GM18499 (cell line): ENCODE measurements at regions not wholly inside any gene's neighbourhood (a gene's known extent, or its start where the extent isn't known, plus 50 kb on each side); places are given as distances from the start of the nearest gene placed in this dataset.

Experiments used
- ATAC-seq: cut with Tn5 transposase; IDR thresholded peaks from one replicate; pipeline ENCODE4 v1.9.1; 2021; ENCODE audit warnings: moderate number of reproducible peaks; ENCODE audit not compliant: insufficient read depth, unreplicated experiment

DNA sequence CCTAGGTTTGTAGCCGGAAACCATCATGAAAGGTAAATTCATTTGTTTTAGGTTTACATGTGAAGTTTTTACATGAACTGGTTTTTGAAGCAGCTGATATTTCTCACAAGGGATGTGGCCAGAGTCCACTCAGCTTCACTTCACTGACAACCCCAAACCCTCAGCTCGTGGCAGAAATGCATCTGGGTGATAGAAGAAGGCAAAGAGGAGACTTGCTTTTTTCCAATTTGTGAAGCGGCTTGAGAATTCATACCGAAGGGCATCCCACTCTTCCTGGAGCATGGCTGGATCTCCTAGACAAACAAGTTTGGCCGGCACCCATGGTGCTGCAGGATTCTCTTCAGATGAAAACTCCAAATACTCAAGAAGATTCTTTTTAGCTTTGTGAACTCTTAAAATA lies 392.8 kb upstream of the CNR1 start:
- no peak for ATAC-seq

DNA sequence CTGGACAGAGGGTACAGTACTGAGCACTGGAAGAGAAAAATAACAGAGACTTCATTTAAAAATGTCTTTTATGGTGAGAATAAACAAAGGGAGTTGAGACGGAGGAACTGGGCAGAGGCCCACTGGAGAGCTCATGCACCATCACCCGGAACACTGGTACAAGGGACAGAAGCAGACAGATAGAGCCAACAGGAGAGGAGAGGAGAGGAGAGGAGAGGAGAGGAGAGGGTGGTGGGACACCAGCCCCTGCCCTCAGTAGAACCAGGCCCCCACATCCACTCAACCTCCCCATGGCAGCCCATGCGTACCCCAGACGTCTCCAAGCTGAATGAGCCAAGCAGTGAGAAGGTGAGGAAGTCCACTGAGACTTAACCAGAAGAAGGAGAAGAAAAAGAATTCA lies 390.5 kb upstream of the CNR1 start:
- ATAC-seq: no peak

GRCh38 chr6:88548891-88549505 lies 382.9 kb upstream of the CNR1 start:
- ATAC-seq: no peak

DNA sequence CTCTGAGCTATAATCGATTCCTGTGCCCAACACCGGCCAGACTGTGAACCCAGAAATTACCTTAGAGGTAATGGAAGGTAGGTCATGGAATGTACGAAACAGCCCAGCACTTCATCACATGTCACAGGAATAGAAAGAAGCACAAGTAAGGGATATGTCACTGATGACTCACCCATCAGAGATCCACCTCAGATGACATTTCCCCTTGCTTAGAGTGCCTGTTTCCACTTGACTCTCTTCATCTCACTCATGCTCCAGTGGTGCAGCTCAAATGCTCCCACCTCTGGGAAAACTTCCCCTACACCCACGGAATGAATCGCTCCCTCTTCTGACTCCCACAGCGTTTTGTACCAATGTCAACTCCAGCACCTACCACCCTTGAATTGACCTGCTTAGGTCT lies 381.6 kb upstream of the CNR1 start:
- no peak for ATAC-seq

- ATAC-seq: no peak
Measured at GRCh38 chr6:88545991-88546390, 379.8 kb upstream of the CNR1 start.

DNA sequence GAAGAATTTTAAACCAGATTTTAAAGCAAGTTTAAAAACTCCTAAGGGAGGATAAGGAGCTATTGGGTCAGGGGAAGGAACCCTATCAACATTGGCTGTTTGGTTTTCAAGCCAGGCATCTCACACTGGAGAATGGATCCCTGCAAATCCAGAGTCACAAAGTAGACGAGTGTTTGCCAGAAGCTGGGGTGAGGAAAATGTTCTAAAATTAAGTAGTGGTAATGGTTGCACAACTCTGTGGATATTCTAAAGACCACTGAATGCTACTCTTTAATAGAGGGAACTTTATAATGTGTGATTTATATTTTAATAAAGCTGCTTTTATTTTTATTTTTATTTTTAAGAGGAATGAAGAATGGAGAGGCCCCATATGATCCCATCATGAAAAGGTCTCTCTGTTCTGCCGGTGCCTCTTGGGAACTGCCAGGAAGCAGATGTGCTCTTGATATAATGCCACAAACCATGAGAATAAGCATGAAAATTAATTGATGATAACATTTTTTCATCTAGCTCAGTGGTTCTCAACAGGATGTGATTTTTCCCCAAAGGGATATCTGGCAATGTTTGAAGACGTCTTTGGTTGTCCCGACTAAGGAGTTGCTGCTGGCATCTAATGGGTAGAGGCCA lies 379.0 kb upstream of the CNR1 start:
- ATAC-seq: no peak

- no peak for ATAC-seq
Measured at GRCh38 chr6:88539295-88539764, 373.2 kb upstream of the CNR1 start.

- no peak for ATAC-seq
Measured at GRCh38 chr6:88538840-88539239, 372.7 kb upstream of the CNR1 start.

GRCh38 chr6:88538130-88538706 lies 372.1 kb upstream of the CNR1 start:
- no peak for ATAC-seq

- ATAC-seq: no peak
Measured at GRCh38 chr6:88536071-88536625, 370.0 kb upstream of the CNR1 start.

DNA sequence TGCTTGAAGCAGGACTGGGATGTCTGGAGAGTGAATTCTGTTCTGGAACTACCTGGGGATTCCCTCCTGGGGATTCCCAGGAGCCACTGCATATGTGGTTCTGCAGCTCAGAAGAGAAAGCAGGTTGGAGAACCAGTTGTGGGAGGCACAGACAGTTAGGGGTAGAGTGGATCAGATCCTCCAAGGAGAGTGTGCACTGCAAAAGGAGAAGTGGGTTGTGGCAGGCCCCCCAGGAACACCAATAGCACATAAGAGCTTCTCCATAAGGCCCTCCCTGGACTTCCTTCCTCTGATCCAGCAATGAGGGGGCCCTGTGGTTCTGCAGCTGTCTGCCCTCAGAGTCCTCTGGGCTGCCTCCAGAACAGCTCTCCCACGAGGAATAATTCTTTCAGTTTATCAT lies 369.2 kb upstream of the CNR1 start:
- ATAC-seq: no peak

DNA sequence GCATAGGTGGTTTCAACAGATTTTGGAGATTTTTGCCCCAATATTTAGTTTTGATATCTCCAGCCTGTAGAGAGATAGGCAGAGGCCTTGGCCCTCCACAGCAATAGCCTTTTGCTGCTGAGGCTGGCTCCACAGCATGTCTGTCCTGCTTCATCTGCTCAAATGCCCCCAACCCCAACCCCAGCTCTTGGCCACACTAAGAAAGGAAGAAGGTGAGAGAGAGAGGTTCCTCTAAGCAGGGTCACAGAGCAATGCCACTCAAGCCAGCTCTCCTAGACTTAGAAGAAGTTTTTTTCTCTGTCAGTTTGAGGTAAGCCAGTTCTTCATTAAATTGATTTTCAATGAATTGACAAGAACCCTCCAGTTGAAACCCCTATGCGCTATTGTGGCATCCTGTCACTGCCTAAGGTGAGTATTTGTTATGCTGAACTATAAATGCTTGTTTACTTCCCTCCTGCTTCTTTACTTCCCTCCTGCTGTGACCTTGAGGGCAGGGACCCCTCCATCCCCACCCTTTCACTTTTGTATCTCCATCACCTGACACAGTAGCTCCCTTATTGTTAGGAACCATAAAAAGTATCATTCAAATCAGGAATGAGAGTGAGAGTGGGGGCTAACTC lies 366.2 kb upstream of the CNR1 start:
- ATAC-seq: no peak

- ATAC-seq: no peak
Measured at GRCh38 chr6:88529726-88530125, 363.6 kb upstream of the CNR1 start.

DNA sequence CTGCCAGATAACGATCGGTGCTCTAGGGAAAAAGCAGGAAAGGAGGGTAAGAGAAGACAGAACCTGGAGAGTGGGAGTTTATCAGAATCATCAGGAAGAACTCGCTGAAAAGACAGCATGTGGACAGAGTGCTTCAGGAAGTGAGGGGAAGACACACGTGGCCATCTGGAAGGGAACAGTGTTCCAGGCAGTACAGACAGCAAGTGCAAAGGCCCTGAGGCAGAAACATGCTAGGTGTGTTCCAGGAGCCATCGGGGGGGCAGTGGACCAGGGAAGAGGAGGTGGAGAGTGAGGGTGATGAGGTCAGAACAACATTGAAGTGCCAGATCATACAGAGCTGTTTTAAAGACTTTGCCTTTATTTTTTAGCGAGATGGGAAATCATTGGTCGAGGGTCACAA lies 354.3 kb upstream of the CNR1 start:
- ATAC-seq: no peak

GRCh38 chr6:88520017-88520338 lies 353.8 kb upstream of the CNR1 start:
- no peak for ATAC-seq

- ATAC-seq: no peak
Measured at GRCh38 chr6:88519301-88520016, 353.3 kb upstream of the CNR1 start.

DNA sequence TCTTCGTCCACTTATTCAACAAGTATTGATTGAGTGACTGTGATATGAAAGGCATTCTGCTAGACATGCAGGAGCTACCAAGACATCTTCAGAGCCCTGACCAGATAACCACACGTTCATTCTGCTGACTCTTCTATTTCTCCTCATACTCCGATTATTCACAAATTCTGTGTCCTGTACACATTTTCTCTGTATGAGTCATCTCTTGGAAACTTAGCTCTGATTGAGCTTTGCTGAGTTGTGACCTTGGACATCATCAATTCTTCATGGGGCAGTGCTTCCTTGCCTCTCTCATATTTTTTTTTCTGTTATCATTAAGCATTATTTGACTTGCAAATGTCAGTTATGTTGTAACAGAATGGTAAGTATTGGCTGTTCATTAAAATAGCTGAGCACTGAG lies 351.6 kb upstream of the CNR1 start:
- no peak for ATAC-seq

DNA sequence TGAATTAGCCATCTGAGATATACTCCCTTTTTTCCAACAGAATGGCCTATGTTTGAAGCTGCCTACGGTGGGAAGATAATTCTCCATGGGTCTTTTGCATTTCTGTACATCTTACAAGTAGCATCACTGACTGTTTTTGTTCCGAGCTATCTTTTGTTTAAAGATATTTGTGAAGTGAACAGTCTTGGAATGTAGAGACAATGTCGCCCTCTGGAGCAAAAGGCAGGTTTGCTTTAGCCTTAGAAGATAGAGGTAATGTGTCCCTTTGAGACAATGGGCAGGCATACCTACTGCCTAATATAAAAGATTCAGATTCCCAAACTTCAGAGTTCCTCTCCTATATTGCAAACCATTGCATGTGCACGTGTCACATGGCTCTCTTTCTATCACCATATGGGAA lies 347.8 kb upstream of the CNR1 start:
- no peak for ATAC-seq

- no peak for ATAC-seq
Measured at GRCh38 chr6:88513471-88513870, 347.3 kb upstream of the CNR1 start.

DNA sequence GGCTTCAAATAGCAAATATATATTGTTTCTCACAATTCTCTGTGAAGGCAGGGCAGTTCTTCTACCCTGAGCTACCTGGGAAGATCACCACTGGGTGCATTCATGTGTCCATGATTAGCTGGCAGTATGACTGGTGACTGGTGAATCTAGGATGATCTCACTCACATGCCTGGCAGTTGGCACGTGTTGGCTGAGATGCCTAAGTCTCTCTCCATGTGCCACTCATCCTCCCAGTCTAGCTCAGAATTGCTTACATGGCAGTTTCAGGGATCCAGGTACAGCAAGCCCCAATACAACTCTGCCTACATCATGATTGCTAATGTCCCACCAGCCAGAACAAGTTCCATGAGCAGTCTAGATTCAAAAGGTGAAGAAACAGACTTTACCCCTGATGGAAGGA lies 346.8 kb upstream of the CNR1 start:
- ATAC-seq: no peak

DNA sequence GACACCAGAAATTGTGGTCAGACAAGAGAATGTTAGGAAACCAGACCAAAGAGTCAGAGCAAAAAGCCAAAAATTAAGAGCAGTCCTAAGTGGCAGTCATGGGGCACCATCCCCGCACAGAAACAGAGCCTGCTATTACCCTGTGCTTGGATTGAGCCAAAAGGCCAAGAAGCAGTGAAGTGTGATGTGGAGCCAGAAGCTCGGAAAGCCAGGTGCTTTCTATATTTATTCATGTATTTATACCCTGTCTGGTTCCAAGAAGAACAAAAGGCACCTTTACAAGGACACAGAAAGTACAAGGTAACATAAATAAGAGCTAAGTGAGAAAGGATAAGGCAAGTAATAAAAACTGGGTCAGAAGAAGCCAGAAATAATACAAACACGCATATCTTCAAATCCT lies 336.2 kb upstream of the CNR1 start:
- no peak for ATAC-seq
